ENCODE measurements at regions not wholly inside any gene's neighbourhood (a gene's known extent, or its start where the extent isn't known, plus 50 kb on each side); places are given as distances from the start of the nearest gene placed in this dataset.

DNA sequence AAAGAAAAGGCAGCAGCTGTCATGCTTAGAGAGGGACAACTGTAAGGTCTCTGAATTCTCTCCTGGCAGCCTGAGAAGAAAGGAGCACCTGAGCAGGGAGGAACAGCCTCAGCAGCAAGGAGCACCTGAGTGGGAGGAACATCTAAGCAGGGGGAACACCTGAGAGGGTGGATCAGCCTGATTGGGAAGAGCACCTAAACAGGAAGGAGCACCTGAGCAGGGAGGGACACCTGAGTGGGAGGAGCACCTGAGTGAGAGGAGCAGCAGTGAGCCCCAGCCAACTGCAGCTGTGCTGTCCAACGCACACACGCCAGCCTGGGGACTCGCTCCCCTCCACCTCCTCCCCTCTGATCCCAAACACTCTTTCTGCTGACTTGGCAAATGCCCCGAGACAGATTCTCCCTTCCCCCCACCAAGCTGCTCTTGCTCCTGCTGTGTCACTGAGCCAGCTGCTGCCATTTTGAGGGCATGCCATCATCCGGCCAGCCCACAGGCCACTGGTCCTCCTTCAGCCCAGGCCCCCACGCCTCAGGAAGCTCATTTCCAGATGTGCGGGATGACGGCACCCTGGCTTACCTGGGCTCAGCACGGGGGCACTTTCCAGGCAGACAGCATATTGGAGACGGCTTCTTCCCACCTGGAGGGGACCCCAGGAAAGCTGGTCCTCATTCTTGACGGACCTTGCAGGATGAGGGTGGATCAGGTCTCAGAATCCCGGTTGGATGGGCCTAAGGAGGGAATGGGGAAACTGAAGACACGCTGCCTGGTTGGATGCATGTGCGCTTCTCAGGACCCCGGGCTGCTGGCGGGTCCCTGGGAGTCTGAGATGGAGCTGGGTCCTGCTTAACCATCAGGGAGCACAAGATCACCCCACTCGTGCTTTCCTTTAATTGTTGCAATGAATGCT is 57.7 kb upstream of the RBFOX3 start:
- TF ChIP-seq, protein P1, sequence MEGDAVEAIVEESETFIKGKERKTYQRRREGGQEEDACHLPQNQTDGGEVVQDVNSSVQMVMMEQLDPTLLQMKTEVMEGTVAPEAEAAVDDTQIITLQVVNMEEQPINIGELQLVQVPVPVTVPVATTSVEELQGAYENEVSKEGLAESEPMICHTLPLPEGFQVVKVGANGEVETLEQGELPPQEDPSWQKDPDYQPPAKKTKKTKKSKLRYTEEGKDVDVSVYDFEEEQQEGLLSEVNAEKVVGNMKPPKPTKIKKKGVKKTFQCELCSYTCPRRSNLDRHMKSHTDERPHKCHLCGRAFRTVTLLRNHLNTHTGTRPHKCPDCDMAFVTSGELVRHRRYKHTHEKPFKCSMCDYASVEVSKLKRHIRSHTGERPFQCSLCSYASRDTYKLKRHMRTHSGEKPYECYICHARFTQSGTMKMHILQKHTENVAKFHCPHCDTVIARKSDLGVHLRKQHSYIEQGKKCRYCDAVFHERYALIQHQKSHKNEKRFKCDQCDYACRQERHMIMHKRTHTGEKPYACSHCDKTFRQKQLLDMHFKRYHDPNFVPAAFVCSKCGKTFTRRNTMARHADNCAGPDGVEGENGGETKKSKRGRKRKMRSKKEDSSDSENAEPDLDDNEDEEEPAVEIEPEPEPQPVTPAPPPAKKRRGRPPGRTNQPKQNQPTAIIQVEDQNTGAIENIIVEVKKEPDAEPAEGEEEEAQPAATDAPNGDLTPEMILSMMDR (IDR thresholded peaks at IDR 0.05), result no peak
- TF ChIP-seq POLR2A (IDR thresholded peaks at IDR 0.05) (no peak), POLR2AphosphoS5 (IDR thresholded peaks at IDR 0.05) (no peak), EP300 (IDR thresholded peaks at IDR 0.05; ENCODE audit: low read depth) (no peak)

Measured in transverse colon (tissue), 4 donors.